ACC112 (cell line): ENCODE measurements at regions not wholly inside any gene's neighbourhood (a gene's known extent, or its start where the extent isn't known, plus 50 kb on each side); places are given as distances from the start of the nearest gene placed in this dataset.
"Not testable (repeated sequence)": the region's sequence is repeated elsewhere in the genome, so short reads cannot be mapped to it uniquely, and the experiment has no call there.

ENCODE experiments used
- H2AFZ ChIP-seq: fragments of 200-600 bp; sonication (generic); one replicate; pipeline ENCODE4 v1.6.0; 2017; ENCODE audit warnings: antibody characterized with exemption, low read length; ENCODE audit not compliant: unreplicated experiment
- H3K27ac ChIP-seq: fragments of 200-600 bp; sonication (generic); 2 replicates; pipeline ENCODE4 v1.5.1; 2014; ENCODE audit warnings: low read depth, mild to moderate bottlenecking, antibody characterized with exemption, low read length, moderate library complexity
- H3K27me3 ChIP-seq: fragments of 200-600 bp; sonication (generic); 2 replicates; pipeline ENCODE4 v1.6.1; 2014; ENCODE audit warnings: mild to moderate bottlenecking, antibody characterized with exemption, low read length, moderate library complexity, mixed read lengths; ENCODE audit not compliant: insufficient read depth
- H3K36me3 ChIP-seq: fragments of 200-600 bp; sonication (generic); 2 replicates; pipeline ENCODE4 v1.6.1; 2016; ENCODE audit warnings: mild to moderate bottlenecking, antibody characterized with exemption, low read length, moderate library complexity, mixed read lengths; ENCODE audit not compliant: insufficient read depth
- H3K4me1 ChIP-seq: fragments of 200-600 bp; sonication (generic); one replicate; pipeline ENCODE4 v1.6.1; 2016; ENCODE audit warnings: low read length, mixed read lengths; ENCODE audit not compliant: insufficient read depth, unreplicated experiment, control insufficient read depth
- H3K4me3 ChIP-seq: fragments of 200-600 bp; sonication (generic); 2 replicates; pipeline ENCODE4 v1.5.1; 2014; ENCODE audit warnings: mild to moderate bottlenecking, low read depth, low read length
- H3K79me2 ChIP-seq: fragments of 200-600 bp; sonication (generic); one replicate; pipeline ENCODE4 v1.6.0; 2016; ENCODE audit warnings: low read length; ENCODE audit not compliant: control insufficient read depth, unreplicated experiment, insufficient read depth

DNA sequence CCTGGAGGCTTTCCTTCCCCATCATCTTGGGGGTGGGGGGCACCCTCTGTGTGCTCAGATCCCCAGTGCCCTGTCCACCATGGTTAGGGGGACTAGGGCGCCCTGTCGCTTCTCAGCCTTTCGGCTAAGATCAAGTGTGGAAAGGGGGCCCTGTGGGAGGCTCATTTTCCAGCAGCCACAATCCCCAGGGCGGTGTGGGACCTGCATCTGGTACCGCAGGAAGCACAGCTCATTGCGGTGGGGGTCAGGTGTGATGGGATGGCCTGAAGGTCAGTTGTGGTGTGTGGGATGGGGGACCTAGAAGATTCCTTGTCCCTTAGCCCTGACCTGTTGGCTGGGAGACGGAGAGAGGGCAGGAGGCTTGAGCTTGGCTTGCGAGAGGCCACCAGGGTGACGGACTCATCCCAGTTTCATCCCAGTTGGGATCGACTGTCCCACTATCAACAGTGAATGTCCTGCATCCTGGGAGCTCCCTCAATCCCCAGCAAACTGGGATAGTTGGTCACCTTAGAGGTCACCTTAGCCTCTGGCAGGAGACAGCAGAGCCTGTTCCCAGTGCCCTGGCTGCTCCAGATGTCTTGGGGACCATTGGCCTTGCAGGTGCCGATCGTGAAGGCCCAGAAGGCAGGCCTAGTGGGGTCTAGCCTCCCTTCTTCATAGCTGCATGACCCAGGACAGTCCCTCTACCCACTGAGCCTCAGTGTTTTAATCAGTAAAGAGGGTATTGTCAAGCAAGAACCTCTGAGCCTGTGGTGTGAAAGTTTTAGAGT is 64.5 kb upstream of the PMEPA1 start:
- no peaks in the 10 kb centered on the region for H3K79me2 ChIP-seq
- H3K27ac ChIP-seq, result no peak overlapping the region
- H3K4me3 ChIP-seq, result no peak overlapping the region
- peaks cover 12% of the 10 kb centered on the region for H3K27me3 ChIP-seq
- H3K4me1 ChIP-seq, result peaks cover 10% of the 10 kb centered on the region
- no peaks in the 10 kb centered on the region for H3K36me3 ChIP-seq
- H2AFZ ChIP-seq, result no peak overlapping the region

DNA sequence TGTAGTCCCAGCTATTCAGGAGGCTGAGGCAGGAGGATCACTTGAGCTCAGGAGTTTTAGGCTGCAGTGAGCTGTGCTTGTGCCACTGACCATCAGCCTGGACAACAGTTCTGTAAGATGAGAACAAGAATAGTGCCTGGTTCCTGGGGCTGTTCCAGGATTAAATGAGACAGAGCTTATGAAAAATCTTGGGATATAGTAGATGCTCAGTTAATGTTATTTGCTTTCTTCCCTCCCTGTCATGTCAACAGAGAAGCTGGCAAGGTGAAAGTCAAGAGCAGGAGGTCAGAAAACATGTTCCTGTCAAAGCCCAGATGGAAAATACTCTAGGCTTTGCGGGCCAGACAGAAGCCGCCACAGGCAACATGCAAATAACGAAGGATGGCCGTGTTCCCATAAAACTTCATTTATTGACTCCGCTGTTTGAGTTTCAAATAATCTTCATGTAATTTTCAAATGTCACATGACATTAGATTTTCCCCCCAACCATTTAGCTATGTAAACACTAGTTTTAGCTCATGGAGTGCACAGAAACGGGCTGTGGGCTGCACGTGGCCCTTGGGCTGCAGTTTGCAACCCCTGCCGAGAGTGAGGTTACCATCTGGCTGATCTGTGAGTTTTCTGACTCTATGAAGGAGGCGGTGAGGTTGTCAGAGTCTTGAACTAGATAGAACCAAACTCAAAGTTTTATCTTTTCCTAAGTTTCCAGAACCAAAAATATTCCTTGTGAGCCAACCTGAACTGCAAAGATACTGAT is 63.4 kb upstream of the PMEPA1 start:
- Histone ChIP-seq H3K4me3 (no peak overlapping the region), H3K4me1 (peaks cover 10% of the 10 kb centered on the region), H2AFZ (no peak overlapping the region), H3K79me2 (no peaks in the 10 kb centered on the region), H3K36me3 (no peaks in the 10 kb centered on the region), H3K27me3 (0 out of 2 replicates have a peak, but pooled peaks cover 3% of the 10 kb centered on the region), H3K27ac (no peak overlapping the region)

- Histone ChIP-seq H3K79me2 (no peaks in the 10 kb centered on the region), H3K36me3 (no peaks in the 10 kb centered on the region), H3K4me3 (no peak overlapping the region), H3K27ac (no peak overlapping the region), H2AFZ (no peak overlapping the region), H3K4me1 (peaks cover 10% of the 10 kb centered on the region), H3K27me3 (peaks cover 3% of the 10 kb centered on the region; the same call in 1 of the 2 replicates)
These were observed 62.6 kb upstream of the PMEPA1 start for GRCh38 chr20:57772349-57772964.

GRCh38 chr20:57770852-57771720 is 61.3 kb upstream of the PMEPA1 start:
- no peak overlapping the region for H3K27ac ChIP-seq
- H3K4me1 ChIP-seq, result peaks cover 10% of the 10 kb centered on the region
- H3K27me3 ChIP-seq, result peaks cover 3% of the 10 kb centered on the region; the same call in 1 of the 2 replicates
- no peak overlapping the region for H2AFZ ChIP-seq
- H3K36me3 ChIP-seq, result no peaks in the 10 kb centered on the region
- no peaks in the 10 kb centered on the region for H3K79me2 ChIP-seq
- no peak overlapping the region for H3K4me3 ChIP-seq

DNA sequence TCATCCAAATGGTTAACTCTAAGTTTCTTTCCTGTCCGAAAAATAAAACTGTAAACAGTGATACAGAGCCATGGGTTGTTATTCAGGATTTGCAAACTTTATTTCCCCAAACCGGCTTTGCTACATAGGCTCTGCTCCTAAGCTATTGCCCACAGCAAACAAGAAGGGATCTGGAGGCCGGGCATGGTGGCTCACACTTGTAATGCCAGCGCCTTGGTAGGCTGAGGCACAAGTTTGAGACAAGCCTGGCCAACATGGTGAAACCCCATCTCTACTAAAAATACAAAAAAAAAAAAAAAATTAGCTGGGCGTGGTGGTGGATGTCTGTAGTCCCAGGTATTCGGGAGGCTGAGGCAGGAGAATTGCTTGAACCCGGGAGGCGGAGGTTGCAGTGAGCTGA is 60.6 kb upstream of the PMEPA1 start:
- H3K4me1 ChIP-seq, result peaks cover 10% of the 10 kb centered on the region
- H2AFZ ChIP-seq, H3K27me3 ChIP-seq, H3K27ac ChIP-seq, H3K79me2 ChIP-seq, H3K4me3 ChIP-seq, H3K36me3 ChIP-seq: not testable (repeated sequence)

GRCh38 chr20:57769756-57770155 is 59.9 kb upstream of the PMEPA1 start:
- no peak overlapping the region for H3K4me3 ChIP-seq
- H2AFZ ChIP-seq, result no peak overlapping the region
- no peaks in the 10 kb centered on the region for H3K79me2 ChIP-seq
- peaks cover 10% of the 10 kb centered on the region for H3K4me1 ChIP-seq
- H3K36me3 ChIP-seq, result no peaks in the 10 kb centered on the region
- no peak overlapping the region for H3K27ac ChIP-seq
- no peaks in the 10 kb centered on the region; the same call in 1 of the 2 replicates for H3K27me3 ChIP-seq

DNA sequence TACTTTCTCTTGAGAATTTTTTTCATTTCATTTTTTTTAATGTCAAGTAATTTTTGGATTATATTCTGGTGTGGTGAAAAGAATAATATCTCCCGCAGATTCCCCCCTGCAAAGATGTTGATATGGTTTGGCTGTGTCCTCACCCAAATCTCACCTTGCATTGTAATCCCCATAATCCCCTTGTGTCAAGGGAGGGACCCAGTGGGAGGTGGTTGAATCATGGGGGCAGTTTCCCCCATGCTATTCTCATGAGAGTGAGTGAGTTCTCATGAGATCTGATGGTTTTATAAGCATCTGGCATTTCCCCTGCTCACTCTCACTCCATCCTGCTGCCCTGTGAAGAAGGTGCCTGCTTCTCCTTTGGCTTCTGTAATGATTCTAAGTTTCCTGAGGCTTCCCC is 58.7 kb upstream of the PMEPA1 start:
- no peak overlapping the region for H3K27ac ChIP-seq
- no peaks in the 10 kb centered on the region for H3K79me2 ChIP-seq
- H2AFZ ChIP-seq, result no peak overlapping the region
- peaks cover 3% of the 10 kb centered on the region for H3K27me3 ChIP-seq
- H3K4me3 ChIP-seq, result no peak overlapping the region
- H3K36me3 ChIP-seq, result no peaks in the 10 kb centered on the region
- peaks cover 10% of the 10 kb centered on the region for H3K4me1 ChIP-seq

- H3K27ac ChIP-seq, result no peak overlapping the region
- H3K36me3 ChIP-seq, result no peaks in the 10 kb centered on the region
- no peak overlapping the region for H3K4me3 ChIP-seq
- H3K79me2 ChIP-seq, result no peaks in the 10 kb centered on the region
- H3K27me3 ChIP-seq, result peaks cover 14% of the 10 kb centered on the region
- H2AFZ ChIP-seq, result no peak overlapping the region
- H3K4me1 ChIP-seq, result peaks cover 5% of the 10 kb centered on the region
These were observed 57.6 kb upstream of the PMEPA1 start for GRCh38 chr20:57767441-57767840.

GRCh38 chr20:57763235-57763595 is 53.4 kb upstream of the PMEPA1 start:
- Histone ChIP-seq H3K79me2 (no peaks in the 10 kb centered on the region), H3K4me3 (no peak overlapping the region), H3K4me1 (no peaks in the 10 kb centered on the region), H2AFZ (no peak overlapping the region), H3K27ac (no peak overlapping the region), H3K27me3 (peaks cover 32% of the 10 kb centered on the region), H3K36me3 (no peaks in the 10 kb centered on the region)

DNA sequence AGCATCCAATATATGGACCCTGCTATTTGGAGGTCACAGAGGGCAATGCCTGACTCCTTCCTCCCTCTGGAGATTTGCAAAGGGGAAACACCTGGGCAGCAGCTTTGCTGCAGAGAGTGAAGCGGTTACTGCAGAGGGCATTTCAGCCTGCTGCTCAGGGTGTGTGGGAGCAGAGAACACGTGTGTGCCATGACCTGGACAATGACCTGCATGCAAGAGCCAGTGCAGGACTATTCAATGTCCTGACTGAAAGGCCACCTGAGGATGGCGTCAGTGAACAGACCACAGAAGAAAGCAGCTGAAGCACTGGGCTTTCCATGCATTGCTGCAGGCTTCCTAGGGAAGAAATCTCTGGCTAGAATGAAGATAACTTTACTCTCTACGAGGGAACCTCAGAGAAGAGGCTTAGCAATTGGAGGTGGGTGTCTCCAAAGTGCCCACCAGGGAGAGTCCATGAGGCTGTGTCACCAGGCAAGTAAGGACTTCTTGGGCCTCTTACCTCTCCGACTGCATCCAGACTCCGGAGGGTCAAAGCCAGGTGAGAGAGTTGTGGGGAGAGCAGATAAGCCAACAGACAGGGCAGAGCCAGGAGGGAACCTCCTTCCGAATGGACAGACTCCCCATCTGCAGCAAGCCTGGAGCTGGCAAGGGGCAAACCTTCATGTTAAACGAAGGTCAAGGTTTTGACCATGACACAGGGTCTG is 52.9 kb upstream of the PMEPA1 start:
- Histone ChIP-seq H3K27ac (no peak overlapping the region), H3K4me3 (no peak overlapping the region), H3K27me3 (peaks cover 37% of the 10 kb centered on the region), H3K36me3 (no peaks in the 10 kb centered on the region), H2AFZ (no peak overlapping the region), H3K79me2 (no peaks in the 10 kb centered on the region), H3K4me1 (no peaks in the 10 kb centered on the region)
